Endodermal cell (in vitro differentiated cells): ENCODE measurements at regions not wholly inside any gene's neighbourhood (a gene's known extent, or its start where the extent isn't known, plus 50 kb on each side); places are given as distances from the start of the nearest gene placed in this dataset.

ENCODE experiments used
- DNase-seq: peaks from one replicate; pipeline ENCODE4 v3.0.0-alpha.2; 2017
- H3K27ac ChIP-seq: 2 replicates; pipeline ENCODE4 v1.5.1; 2013; ENCODE audit warnings: mild to moderate bottlenecking, low read depth, low read length, moderate library complexity
- H3K27me3 ChIP-seq: 2 replicates; pipeline ENCODE4 v1.6.1; 2013; ENCODE audit warnings: mild to moderate bottlenecking, low read length, moderate library complexity; ENCODE audit not compliant: insufficient read depth, control insufficient read depth, poor library complexity, severe bottlenecking
- H3K36me3 ChIP-seq: 2 replicates; pipeline ENCODE4 v1.7.0; 2013; ENCODE audit warnings: mild to moderate bottlenecking, low read length, moderate library complexity; ENCODE audit not compliant: control insufficient read depth, insufficient read depth
- H3K4me1 ChIP-seq: one replicate; pipeline ENCODE4 v1.7.0; 2013; ENCODE audit warnings: low read length; ENCODE audit not compliant: control insufficient read depth, insufficient read depth
- H3K4me3 ChIP-seq: 2 replicates; pipeline ENCODE4 v1.5.1; 2013; ENCODE audit warnings: mild to moderate bottlenecking, low read length, moderate library complexity
- H3K9ac ChIP-seq: 2 replicates; pipeline ENCODE4 v1.6.1; 2013; ENCODE audit warnings: mild to moderate bottlenecking, low read length, moderate library complexity; ENCODE audit not compliant: poor library complexity, severe bottlenecking; ENCODE audit errors: extremely low read depth
- H3K9me3 ChIP-seq: 2 replicates; pipeline ENCODE4 v1.6.1; 2013; ENCODE audit warnings: mild to moderate bottlenecking, low read length, moderate library complexity; ENCODE audit not compliant: control insufficient read depth
- H3K27ac Mint-ChIP-seq: 2 replicates; pipeline ENCODE4 v1.8.0; 2020; ENCODE audit warnings: mixed read lengths
- H3K27me3 Mint-ChIP-seq: 2 replicates; pipeline ENCODE4 v1.8.0; 2021; ENCODE audit warnings: mild to moderate bottlenecking, mixed read lengths; ENCODE audit not compliant: insufficient read depth
- H3K36me3 Mint-ChIP-seq: 2 replicates; pipeline ENCODE4 v1.8.0; 2020; ENCODE audit warnings: low read depth, mixed read lengths
- H3K4me1 Mint-ChIP-seq: 2 replicates; pipeline ENCODE4 v1.8.0; 2020; ENCODE audit warnings: mixed read lengths
- H3K4me3 Mint-ChIP-seq: 2 replicates; pipeline ENCODE4 v1.8.0; 2020; ENCODE audit warnings: mild to moderate bottlenecking, moderate library complexity, mixed read lengths
- H3K9me3 Mint-ChIP-seq: 2 replicates; pipeline ENCODE4 v1.8.0; 2020; ENCODE audit warnings: mild to moderate bottlenecking, mixed read lengths
- CTCF ChIP-seq: fragments of 200-600 bp; sonication (generic); conservative IDR thresholded peaks from 2 replicates; pipeline ENCODE4 v1.5.0; 2021; ENCODE audit warnings: antibody characterized with exemption, mild to moderate bottlenecking
- WGBS, 2 experiments: methylation state at CpG; one replicate each; pipeline versions ENCODE4 v1.1.5 to v1.1.7; 2013; ENCODE audit warnings: missing lambda C conversion rate in 2 of 2, mixed read lengths in 1 of 2; ENCODE audit not compliant: insufficient coverage in 1 of 2, insufficient read length in 1 of 2; 5-methylcytosine and 5-hydroxymethylcytosine counted together

GRCh38 chr3:135674508-135674907 is 291.0 kb upstream of the PPP2R3A start:
- Histone ChIP-seq H3K9me3 (no peaks in the 10 kb centered on the region), H3K9ac (no peak overlapping the region), H3K27ac (no peak overlapping the region), H3K27me3 (no peaks in the 10 kb centered on the region), H3K36me3 (no peaks in the 10 kb centered on the region), H3K4me1 (no peaks in the 10 kb centered on the region), H3K4me3 (no peak overlapping the region)
- H3K27ac Mint-ChIP-seq: no peak overlapping the region
- peaks cover 5% of the 10 kb centered on the region for H3K9me3 Mint-ChIP-seq
- WGBS, 2 experiments: 97 to 100% methylated on average over 2 to 3 of the region's 3 CpGs
- peaks cover 3% of the 10 kb centered on the region for H3K4me1 Mint-ChIP-seq
- no peak for TF ChIP-seq CTCF
- no peak for DNase-seq
- no peaks in the 10 kb centered on the region for H3K36me3 Mint-ChIP-seq
- H3K4me3 Mint-ChIP-seq: no peak overlapping the region
- peaks cover 7% of the 10 kb centered on the region for H3K27me3 Mint-ChIP-seq

- TF ChIP-seq CTCF: no peak
- H3K4me3 Mint-ChIP-seq: no peak overlapping the region
- H3K4me1 Mint-ChIP-seq: peaks cover 3% of the 10 kb centered on the region
Measured at GRCh38 chr3:135678386-135678785, 287.1 kb upstream of the PPP2R3A start.

GRCh38 chr3:135688003-135688402 is 277.5 kb upstream of the PPP2R3A start:
- H3K27ac ChIP-seq: no peak overlapping the region
- no peak overlapping the region for H3K27ac Mint-ChIP-seq
- peaks cover 7% of the 10 kb centered on the region for H3K4me1 ChIP-seq
- H3K36me3 Mint-ChIP-seq: no peaks in the 10 kb centered on the region
- peaks cover 9% of the 10 kb centered on the region for H3K9me3 Mint-ChIP-seq
- peaks cover 27% of the 10 kb centered on the region for H3K27me3 Mint-ChIP-seq
- peaks cover 5% of the 10 kb centered on the region for H3K9me3 ChIP-seq
- H3K9ac ChIP-seq: no peak overlapping the region
- no peak for TF ChIP-seq CTCF
- H3K36me3 ChIP-seq: no peaks in the 10 kb centered on the region
- H3K4me3 ChIP-seq: no peak overlapping the region
- peaks cover 49% of the 10 kb centered on the region for H3K27me3 ChIP-seq
- no peak overlapping the region for H3K4me3 Mint-ChIP-seq
- DNase-seq: no peak
- H3K4me1 Mint-ChIP-seq: peaks cover 24% of the 10 kb centered on the region
- 89 to 99% methylated on average over 1 to 3 of the region's 3 CpGs for WGBS, 2 experiments

More at GRCh38 chr3:135678386-135678785, 287.1 kb upstream of the PPP2R3A start:
- Histone ChIP-seq H3K36me3 (no peaks in the 10 kb centered on the region), H3K4me1 (no peaks in the 10 kb centered on the region), H3K9me3 (peaks cover 13% of the 10 kb centered on the region), H3K9ac (no peak overlapping the region), H3K27me3 (no peaks in the 10 kb centered on the region), H3K4me3 (no peak overlapping the region), H3K27ac (no peak overlapping the region)
- 88 to 100% methylated on average over 1 to 4 of the region's 4 CpGs for WGBS, 2 experiments
- H3K27me3 Mint-ChIP-seq: peaks cover 9% of the 10 kb centered on the region
- peaks cover 22% of the 10 kb centered on the region for H3K9me3 Mint-ChIP-seq
- no peak overlapping the region for H3K27ac Mint-ChIP-seq
- no peaks in the 10 kb centered on the region for H3K36me3 Mint-ChIP-seq
- no peak for DNase-seq
